ENCODE measurements at regions not wholly inside any gene's neighbourhood (a gene's known extent, or its start where the extent isn't known, plus 50 kb on each side); places are given as distances from the start of the nearest gene placed in this dataset.
"Not testable (repeated sequence)": the region's sequence is repeated elsewhere in the genome, so short reads cannot be mapped to it uniquely, and the experiment has no call there.

DNA sequence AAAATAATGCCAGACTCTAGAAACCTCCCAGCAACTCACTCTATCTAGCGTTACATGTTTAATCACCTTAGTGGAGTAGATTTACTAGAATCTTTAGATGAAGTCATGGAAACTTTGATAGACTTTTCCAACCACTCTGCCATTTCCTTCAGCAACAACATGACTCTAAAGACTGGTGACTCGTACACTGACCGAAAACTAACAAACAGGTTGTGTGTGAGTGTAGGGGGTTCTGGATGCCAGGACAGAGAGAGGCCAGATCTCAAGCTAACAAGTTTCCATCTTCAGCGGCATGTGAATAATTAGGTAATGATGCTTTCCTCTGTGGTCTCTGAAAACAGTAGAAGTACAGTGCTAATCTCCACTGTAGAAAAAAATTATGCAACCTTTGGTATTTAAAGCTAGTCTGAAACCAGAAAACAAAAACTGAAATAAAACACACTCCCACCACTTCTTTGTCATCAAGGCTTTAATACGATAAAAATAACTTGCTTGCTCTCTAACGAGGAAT lies 286.4 kb downstream of the PRDM5 start:
- no peak for DNase-seq (ENCODE audit: low read depth)

GRCh38 chr4:120633810-120634209 lies 288.7 kb downstream of the PRDM5 start:
- no peak for DNase-seq (ENCODE audit: low read depth)

DNA sequence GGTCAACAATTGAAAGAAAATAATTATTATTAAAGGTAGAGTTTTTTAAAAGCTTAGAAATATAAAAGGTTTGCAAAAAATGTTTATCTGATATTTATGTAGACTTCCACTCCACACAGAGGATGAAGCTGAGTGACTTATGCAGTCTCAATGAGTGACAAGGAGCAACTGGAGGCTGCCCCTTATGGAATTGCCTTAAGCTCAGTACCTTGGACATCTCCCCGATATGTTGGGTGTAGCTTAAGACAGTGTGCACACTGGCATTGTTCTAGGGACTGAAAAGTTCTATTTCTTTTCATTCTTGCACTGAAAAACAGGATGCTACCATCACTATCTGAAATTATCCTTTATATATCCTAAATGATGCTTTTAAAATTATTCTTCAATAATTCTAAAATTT lies 292.1 kb downstream of the PRDM5 start:
- DNase-seq (ENCODE audit: low read depth): no peak

DNA sequence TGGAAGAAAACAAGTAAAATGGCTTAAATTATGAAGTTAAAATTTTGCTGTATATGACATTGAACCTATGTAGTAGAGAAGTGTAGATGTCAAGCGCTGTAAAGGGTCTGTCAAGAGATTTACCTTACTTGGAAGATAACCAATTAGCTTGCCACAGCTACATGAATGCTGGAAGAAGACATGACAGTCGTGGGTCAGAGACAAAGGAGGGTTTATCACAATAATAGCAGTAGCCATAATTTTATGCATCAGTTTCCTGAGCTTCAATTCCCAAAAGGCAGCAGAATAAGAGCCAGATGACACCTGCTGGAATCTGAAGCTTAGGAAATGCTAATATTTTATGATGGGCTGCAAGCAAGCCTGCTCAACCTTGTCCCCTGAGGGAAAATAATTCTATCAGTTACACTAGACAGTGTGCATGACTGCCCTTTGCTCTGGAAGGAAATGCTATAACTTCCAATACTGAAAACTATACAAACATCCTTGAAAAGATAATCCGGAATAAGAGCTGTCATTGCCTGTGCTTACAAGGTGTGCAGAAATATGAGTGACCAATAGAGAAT lies 292.9 kb downstream of the PRDM5 start:
- DNase-seq (ENCODE audit: low read depth): no peak

GRCh38 chr4:120622601-120623000 lies 299.9 kb downstream of the PRDM5 start:
- DNase-seq (ENCODE audit: low read depth): no peak

DNA sequence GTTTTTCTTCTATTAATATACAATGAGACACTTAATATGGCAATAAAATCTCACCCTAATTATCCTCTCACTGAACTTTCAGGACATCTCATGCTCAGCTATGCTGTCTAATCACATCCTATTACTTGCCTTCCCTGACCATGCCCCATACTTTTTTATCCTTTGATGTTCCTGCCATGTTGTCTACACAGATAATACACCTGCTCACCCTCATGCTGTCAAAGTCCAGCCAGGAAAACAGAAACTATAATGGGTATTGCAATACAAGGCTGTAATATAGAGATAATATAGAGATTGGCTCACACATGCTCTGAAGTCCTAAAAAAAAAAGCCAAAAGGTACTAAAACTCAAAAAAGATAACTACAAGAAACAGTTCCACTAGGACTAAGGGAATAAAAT lies 305.4 kb downstream of the PRDM5 start:
- DNase-seq (ENCODE audit: low read depth): no peak

GRCh38 chr4:120616041-120616440 lies 306.5 kb downstream of the PRDM5 start:
- DNase-seq (ENCODE audit: low read depth): no peak

GRCh38 chr4:120613778-120614177 lies 308.7 kb downstream of the PRDM5 start:
- no peak for DNase-seq (ENCODE audit: low read depth)

DNA sequence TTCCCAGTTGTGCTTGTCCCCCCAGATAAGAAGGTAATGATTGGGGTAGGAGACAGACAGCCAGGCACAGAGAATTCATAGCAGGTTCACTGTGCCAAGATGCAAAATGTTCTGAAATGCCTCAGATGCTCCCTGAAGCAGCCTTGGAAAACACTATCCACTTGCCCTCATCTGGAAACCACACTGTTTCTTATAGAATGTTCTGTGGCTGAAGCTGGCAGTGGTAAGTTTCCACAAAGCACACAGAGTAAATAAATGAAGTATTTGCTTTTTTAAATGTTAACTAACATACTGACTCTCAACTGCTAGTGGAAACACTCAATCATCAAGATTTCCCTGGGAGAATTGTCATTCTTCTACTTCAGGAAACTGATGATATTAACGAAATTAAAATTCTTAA lies 311.4 kb downstream of the PRDM5 start:
- DNase-seq (ENCODE audit: low read depth): no peak

GRCh38 chr4:120591038-120591437 lies 331.5 kb downstream of the PRDM5 start:
- no peak for DNase-seq (ENCODE audit: low read depth)

DNA sequence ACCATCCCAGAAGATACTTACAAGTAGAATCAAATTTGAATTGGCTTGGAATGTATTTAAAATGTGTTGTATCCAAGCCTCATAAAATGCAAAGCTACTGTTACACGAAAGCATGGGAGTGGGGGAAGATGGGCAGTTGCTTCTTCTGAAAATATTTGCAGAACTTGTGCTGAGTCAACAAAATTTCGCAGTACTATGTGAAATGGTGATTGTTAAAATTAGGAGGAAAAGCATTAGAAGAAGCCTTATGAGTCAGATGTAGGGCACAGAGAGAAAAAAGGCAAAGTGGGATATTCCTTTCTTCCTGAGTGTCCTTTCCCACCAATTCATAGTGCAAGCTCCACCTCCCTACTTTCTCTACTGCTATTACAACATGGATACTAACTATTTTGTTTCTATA lies 332.7 kb downstream of the PRDM5 start:
- DNase-seq (ENCODE audit: low read depth): no peak

GRCh38 chr4:120568731-120569130 lies 353.8 kb downstream of the PRDM5 start:
- DNase-seq (ENCODE audit: low read depth): no peak

DNA sequence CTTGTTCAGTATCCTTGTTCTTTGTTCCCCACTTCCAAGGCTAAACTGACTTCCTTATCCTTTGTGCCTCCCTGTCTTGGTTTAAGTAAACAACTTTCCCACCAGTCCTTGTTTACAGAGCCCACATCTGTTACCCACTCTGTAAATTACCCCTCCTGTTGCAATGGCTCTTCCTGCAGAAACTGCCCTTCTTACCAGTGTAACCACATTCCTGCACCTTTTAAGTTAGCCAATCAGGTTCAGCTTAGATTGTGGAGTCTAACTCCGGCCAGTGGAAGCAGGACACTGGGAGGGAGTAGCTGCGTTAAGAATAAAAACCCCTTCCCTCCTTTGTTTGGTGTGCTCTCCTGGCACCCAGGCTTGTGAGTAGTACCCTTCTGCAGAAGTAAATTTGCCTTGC lies 360.9 kb downstream of the PRDM5 start:
- no peak for DNase-seq (ENCODE audit: low read depth)

- no peak for DNase-seq (ENCODE audit: low read depth)
These were observed 365.2 kb downstream of the PRDM5 start for GRCh38 chr4:120557372-120557771.

DNA sequence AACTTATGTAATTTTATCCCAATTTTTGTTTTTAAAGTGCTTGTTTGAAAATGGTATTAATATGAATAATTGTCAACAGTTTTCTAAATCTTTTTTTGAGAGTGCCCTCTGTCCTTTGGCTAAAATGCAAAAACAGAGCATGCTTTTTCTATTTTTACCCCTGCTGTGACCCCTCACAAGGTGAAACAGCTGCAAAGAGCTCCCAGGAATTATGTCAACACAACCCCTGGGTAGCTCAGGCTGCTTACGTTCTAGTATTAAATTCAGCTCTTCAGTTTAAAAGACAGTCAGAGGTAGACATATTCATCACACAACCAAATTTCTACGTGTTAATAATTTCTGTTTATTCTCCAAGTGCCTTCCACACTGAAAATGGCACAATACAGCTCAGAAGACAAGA lies 367.5 kb downstream of the PRDM5 start:
- no peak for DNase-seq (ENCODE audit: low read depth)

DNA sequence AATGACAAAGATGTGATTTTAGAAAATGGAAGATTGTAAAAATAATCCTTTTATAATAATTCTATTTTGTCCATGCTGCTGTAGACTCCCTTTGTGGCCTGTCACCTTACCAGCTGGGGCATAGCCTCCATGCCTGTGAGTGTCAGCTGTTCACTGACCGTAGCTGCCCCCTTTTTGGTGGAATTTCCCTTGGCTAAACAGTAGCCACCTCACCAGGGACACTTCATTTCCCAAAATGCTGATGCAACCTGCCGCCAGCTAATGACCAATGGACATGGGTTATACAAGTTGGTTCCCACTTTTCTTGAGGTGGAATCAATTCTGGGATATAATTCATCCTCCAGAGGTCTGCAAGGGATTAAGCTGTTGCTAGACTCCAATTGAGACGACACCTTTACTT lies 368.4 kb downstream of the PRDM5 start:
- no peak for DNase-seq (ENCODE audit: low read depth)

- DNase-seq (ENCODE audit: low read depth): not testable (repeated sequence)
These were observed 371.8 kb downstream of the PRDM5 start for GRCh38 chr4:120550624-120551220.

DNA sequence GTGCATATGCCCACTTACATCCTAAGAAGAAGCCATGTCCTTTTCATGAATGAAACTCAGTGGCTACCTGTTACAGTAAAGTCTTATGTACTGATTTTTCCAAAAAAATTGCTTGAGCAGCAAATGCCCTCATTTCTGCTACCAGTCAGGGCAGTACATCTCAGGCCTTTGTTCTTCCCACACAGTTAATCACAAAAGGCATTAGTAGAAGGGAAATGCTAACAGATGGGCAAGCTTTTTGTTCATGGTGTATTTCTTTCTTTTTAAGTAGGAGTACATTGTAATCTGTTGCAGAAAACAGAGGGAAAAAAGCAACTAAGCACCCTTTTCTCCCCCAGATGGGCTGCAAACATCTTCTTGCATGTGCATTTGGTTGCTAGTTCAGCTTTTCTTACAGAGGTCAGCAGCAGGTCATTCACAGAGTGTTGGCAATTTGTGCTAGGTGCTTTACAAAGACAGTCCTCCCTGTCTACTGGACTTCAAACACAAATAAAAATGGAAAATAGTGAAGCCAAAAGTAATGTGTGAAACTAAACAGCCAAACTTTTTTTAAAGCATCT lies 373.4 kb downstream of the PRDM5 start:
- no peak for DNase-seq (ENCODE audit: low read depth)

- no peak for DNase-seq (ENCODE audit: low read depth)
These were observed 377.1 kb downstream of the PRDM5 start for GRCh38 chr4:120545391-120545790.

- DNase-seq (ENCODE audit: low read depth): no peak
These were observed 377.7 kb downstream of the PRDM5 start for GRCh38 chr4:120544838-120545237.

DNA sequence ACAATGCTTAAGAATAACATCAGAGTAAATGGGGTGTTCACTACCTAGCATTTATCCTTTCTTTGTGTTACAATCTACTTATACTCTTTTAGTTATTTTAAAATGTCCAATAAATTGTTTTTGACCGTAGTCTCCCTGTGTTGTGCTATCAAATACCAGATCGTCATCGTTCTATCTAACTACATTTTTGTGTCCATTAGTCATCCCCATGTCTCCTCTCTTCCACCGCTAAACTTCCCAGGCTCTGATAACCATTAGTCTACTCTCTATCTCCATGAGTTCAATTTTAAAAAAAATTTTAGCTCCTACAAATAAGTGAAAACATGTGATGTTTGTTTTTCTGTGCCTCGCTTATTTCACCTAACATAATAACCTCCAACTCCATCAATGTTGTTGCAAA lies 381.9 kb downstream of the PRDM5 start:
- DNase-seq (ENCODE audit: low read depth): no peak

- DNase-seq (ENCODE audit: low read depth): no peak
These were observed 385.6 kb downstream of the PRDM5 start for GRCh38 chr4:120536884-120537283.

GRCh38 chr4:120528428-120528827 lies 394.1 kb downstream of the PRDM5 start:
- no peak for DNase-seq (ENCODE audit: low read depth)

DNA sequence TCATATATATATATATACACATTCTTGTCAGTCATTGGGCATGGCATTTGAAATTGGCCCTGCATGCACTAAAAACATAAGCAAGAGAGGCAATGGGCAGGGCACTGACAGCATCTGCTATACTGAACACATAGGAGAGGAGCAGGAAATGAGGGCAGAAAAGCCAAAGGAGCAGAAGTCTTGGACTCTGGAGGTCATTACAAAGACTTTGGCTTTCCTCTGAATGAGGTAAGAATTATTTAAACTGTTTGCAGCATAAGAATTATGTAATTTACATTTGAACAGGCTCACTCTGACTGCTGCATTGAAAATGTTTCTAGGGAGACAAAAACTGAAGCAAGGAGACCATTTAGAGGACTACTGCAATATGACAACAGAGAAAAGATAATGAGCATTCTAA lies 396.5 kb downstream of the PRDM5 start:
- DNase-seq (ENCODE audit: low read depth): no peak

Data from HS-27A (cell line).